ENCODE measurements at regions not wholly inside any gene's neighbourhood (a gene's known extent, or its start where the extent isn't known, plus 50 kb on each side); places are given as distances from the start of the nearest gene placed in this dataset.
A peak's percentile ranks its signal among the peaks of the same experiment; 100 is the strongest.
"Not testable (repeated sequence)": the region's sequence is repeated elsewhere in the genome, so short reads cannot be mapped to it uniquely, and the experiment has no call there.

GRCh38 chr14:50015716-50016115 is 100.7 kb downstream of the VCPKMT start:
- no peak for DNase-seq

- DNase-seq = no peak
Measured at GRCh38 chr14:50018201-50018932, 98.0 kb downstream of the VCPKMT start.

- DNase-seq = no peak
Measured at GRCh38 chr14:50018933-50019210, 97.5 kb downstream of the VCPKMT start.

GRCh38 chr14:50020184-50020583 is 96.2 kb downstream of the VCPKMT start:
- DNase-seq = no peak

GRCh38 chr14:50020799-50021198 is 95.6 kb downstream of the VCPKMT start:
- DNase-seq = no peak

- no peak for DNase-seq
Measured at GRCh38 chr14:50021261-50022031, 94.9 kb downstream of the VCPKMT start.

GRCh38 chr14:50022661-50023060 is 93.7 kb downstream of the VCPKMT start:
- no peak for DNase-seq

GRCh38 chr14:50023671-50024490 is 92.5 kb downstream of the VCPKMT start:
- no peak for DNase-seq

GRCh38 chr14:50025073-50025472 is 91.3 kb downstream of the VCPKMT start:
- no peak for DNase-seq

GRCh38 chr14:50025776-50026175 is 90.6 kb downstream of the VCPKMT start:
- no peak for DNase-seq

- DNase-seq = no peak
Measured at GRCh38 chr14:50026396-50026795, 90.0 kb downstream of the VCPKMT start.

GRCh38 chr14:50027816-50028215 is 88.6 kb downstream of the VCPKMT start:
- no peak for DNase-seq

- no peak for DNase-seq
Measured at GRCh38 chr14:50028458-50028857, 87.9 kb downstream of the VCPKMT start.

- no peak for DNase-seq
Measured at GRCh38 chr14:50030036-50030435, 86.3 kb downstream of the VCPKMT start.

GRCh38 chr14:50030911-50031310 is 85.5 kb downstream of the VCPKMT start:
- DNase-seq = not testable (repeated sequence)

GRCh38 chr14:50031602-50032313 is 84.6 kb downstream of the VCPKMT start:
- DNase-seq = no peak

- DNase-seq = not testable (repeated sequence)
Measured at GRCh38 chr14:50032462-50033167, 83.8 kb downstream of the VCPKMT start.

GRCh38 chr14:50035214-50035613 is 81.2 kb downstream of the VCPKMT start:
- DNase-seq = no peak

GRCh38 chr14:50036211-50036610 is 80.2 kb downstream of the VCPKMT start:
- DNase-seq = peak in 1 of 56 donors; percentile 7

- DNase-seq = no peak
Measured at GRCh38 chr14:50036637-50037036, 79.7 kb downstream of the VCPKMT start.

GRCh38 chr14:50037240-50037639 is 79.1 kb downstream of the VCPKMT start:
- DNase-seq = no peak

All from nucleus accumbens (tissue), 56 donors.